ENCODE measurements at regions not wholly inside any gene's neighbourhood (a gene's known extent, or its start where the extent isn't known, plus 50 kb on each side); places are given as distances from the start of the nearest gene placed in this dataset.

DNA sequence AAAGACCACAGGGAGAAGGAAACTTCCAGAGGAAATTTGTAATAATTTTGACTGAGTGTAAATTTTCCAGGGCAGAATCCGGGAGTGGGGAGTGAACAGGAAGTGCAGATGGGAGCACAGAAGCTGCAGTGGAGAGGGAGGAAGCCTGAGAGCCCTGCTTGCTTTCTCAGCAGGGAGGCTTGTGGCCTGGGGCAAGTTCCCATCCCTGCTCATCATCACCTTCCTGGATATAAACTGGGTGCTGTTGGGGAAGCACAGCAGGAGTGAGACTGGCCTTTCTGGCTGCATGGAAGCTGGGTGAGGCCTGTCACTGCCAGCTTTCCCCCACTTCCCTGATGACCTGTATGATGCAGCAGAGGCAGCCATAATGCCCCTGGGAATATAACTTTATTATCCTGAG, 532.9 kb downstream of the SLITRK6 start:
- no peak overlapping the region for H3K9ac ChIP-seq (ENCODE audit: low read depth, low read length, poor library complexity, severe bottlenecking)
- H3F3A ChIP-seq (ENCODE audit: low read depth) = no peaks in the 10 kb centered on the region
- H3K36me3 ChIP-seq (ENCODE audit: insufficient read depth, low read length) = no peaks in the 10 kb centered on the region
- H3K4me2 ChIP-seq (ENCODE audit: low read depth, low read length, poor library complexity, severe bottlenecking) = no peak overlapping the region
- no peaks in the 10 kb centered on the region for H3K9me3 ChIP-seq (ENCODE audit: insufficient read depth, low read depth, low read length)
- 0 out of 2 replicates have a peak overlapping the region, but pooled peaks have one; percentile 8 for H2AFZ ChIP-seq (ENCODE audit: low read length)
- H3K9me2 ChIP-seq (replicated peaks; ENCODE audit: low read depth, low read length) = no peaks in the 10 kb centered on the region
- H3K79me2 ChIP-seq (ENCODE audit: insufficient read depth, low read length) = no peaks in the 10 kb centered on the region
- TF ChIP-seq, protein P1, sequence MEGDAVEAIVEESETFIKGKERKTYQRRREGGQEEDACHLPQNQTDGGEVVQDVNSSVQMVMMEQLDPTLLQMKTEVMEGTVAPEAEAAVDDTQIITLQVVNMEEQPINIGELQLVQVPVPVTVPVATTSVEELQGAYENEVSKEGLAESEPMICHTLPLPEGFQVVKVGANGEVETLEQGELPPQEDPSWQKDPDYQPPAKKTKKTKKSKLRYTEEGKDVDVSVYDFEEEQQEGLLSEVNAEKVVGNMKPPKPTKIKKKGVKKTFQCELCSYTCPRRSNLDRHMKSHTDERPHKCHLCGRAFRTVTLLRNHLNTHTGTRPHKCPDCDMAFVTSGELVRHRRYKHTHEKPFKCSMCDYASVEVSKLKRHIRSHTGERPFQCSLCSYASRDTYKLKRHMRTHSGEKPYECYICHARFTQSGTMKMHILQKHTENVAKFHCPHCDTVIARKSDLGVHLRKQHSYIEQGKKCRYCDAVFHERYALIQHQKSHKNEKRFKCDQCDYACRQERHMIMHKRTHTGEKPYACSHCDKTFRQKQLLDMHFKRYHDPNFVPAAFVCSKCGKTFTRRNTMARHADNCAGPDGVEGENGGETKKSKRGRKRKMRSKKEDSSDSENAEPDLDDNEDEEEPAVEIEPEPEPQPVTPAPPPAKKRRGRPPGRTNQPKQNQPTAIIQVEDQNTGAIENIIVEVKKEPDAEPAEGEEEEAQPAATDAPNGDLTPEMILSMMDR (conservative IDR thresholded peaks at IDR 0.05; ENCODE audit: low read length) = no peak
- no peak for TF ChIP-seq EZH2phosphoT487 (IDR thresholded peaks at IDR 0.05; ENCODE audit: borderline replicate concordance)
- H4K20me1 ChIP-seq (ENCODE audit: insufficient read depth, low read length, poor library complexity, severe bottlenecking) = no peaks in the 10 kb centered on the region
- no peak overlapping the region for H3K4me3 ChIP-seq (ENCODE audit: low read length, poor library complexity, severe bottlenecking)
- no peaks in the 10 kb centered on the region for H3K4me1 ChIP-seq (ENCODE audit: insufficient read depth, low read length, poor library complexity, severe bottlenecking)
- no peaks in the 10 kb centered on the region for H3K27me3 ChIP-seq (ENCODE audit: insufficient read depth, low read length, poor library complexity, severe bottlenecking)

GRCh38 chr13:85265296-85265695, 533.9 kb downstream of the SLITRK6 start:
- H3K4me3 ChIP-seq (ENCODE audit: low read length, poor library complexity, severe bottlenecking) = no peak overlapping the region
- H3K9ac ChIP-seq (ENCODE audit: low read depth, low read length, poor library complexity, severe bottlenecking) = no peak overlapping the region
- H3K9me3 ChIP-seq (ENCODE audit: insufficient read depth, low read depth, low read length) = no peaks in the 10 kb centered on the region
- H3K36me3 ChIP-seq (ENCODE audit: insufficient read depth, low read length) = no peaks in the 10 kb centered on the region
- no peak overlapping the region for H3K4me2 ChIP-seq (ENCODE audit: low read depth, low read length, poor library complexity, severe bottlenecking)
- TF ChIP-seq, protein P1 (conservative IDR thresholded peaks at IDR 0.05; ENCODE audit: low read length) = no peak
- no peak for TF ChIP-seq EZH2phosphoT487 (IDR thresholded peaks at IDR 0.05; ENCODE audit: borderline replicate concordance)
- no peak overlapping the region for H2AFZ ChIP-seq (ENCODE audit: low read length)
- H3K9me2 ChIP-seq (replicated peaks; ENCODE audit: low read depth, low read length) = no peaks in the 10 kb centered on the region
- H3K79me2 ChIP-seq (ENCODE audit: insufficient read depth, low read length) = no peaks in the 10 kb centered on the region
- H4K20me1 ChIP-seq (ENCODE audit: insufficient read depth, low read length, poor library complexity, severe bottlenecking) = no peaks in the 10 kb centered on the region
- H3F3A ChIP-seq (ENCODE audit: low read depth) = no peaks in the 10 kb centered on the region
- no peaks in the 10 kb centered on the region for H3K4me1 ChIP-seq (ENCODE audit: insufficient read depth, low read length, poor library complexity, severe bottlenecking)
- H3K27me3 ChIP-seq (ENCODE audit: insufficient read depth, low read length, poor library complexity, severe bottlenecking) = no peaks in the 10 kb centered on the region

- H4K20me1 ChIP-seq (ENCODE audit: insufficient read depth, low read length, poor library complexity, severe bottlenecking) = no peaks in the 10 kb centered on the region
- no peak overlapping the region for H3K9ac ChIP-seq (ENCODE audit: low read depth, low read length, poor library complexity, severe bottlenecking)
- H3K4me1 ChIP-seq (ENCODE audit: insufficient read depth, low read length, poor library complexity, severe bottlenecking) = no peaks in the 10 kb centered on the region
- no peak overlapping the region for H3K4me2 ChIP-seq (ENCODE audit: low read depth, low read length, poor library complexity, severe bottlenecking)
- no peaks in the 10 kb centered on the region for H3K9me2 ChIP-seq (replicated peaks; ENCODE audit: low read depth, low read length)
- H3K4me3 ChIP-seq (ENCODE audit: low read length, poor library complexity, severe bottlenecking) = no peak overlapping the region
- TF ChIP-seq EZH2phosphoT487 (IDR thresholded peaks at IDR 0.05; ENCODE audit: borderline replicate concordance) = no peak
- no peaks in the 10 kb centered on the region for H3K36me3 ChIP-seq (ENCODE audit: insufficient read depth, low read length)
- no peaks in the 10 kb centered on the region for H3K27me3 ChIP-seq (ENCODE audit: insufficient read depth, low read length, poor library complexity, severe bottlenecking)
- H2AFZ ChIP-seq (ENCODE audit: low read length) = no peak overlapping the region
- H3K9me3 ChIP-seq (ENCODE audit: insufficient read depth, low read depth, low read length) = no peaks in the 10 kb centered on the region
- no peaks in the 10 kb centered on the region for H3K79me2 ChIP-seq (ENCODE audit: insufficient read depth, low read length)
- no peaks in the 10 kb centered on the region for H3F3A ChIP-seq (ENCODE audit: low read depth)
Observed at GRCh38 chr13:85262499-85262898, 536.7 kb downstream of the SLITRK6 start.

DNA sequence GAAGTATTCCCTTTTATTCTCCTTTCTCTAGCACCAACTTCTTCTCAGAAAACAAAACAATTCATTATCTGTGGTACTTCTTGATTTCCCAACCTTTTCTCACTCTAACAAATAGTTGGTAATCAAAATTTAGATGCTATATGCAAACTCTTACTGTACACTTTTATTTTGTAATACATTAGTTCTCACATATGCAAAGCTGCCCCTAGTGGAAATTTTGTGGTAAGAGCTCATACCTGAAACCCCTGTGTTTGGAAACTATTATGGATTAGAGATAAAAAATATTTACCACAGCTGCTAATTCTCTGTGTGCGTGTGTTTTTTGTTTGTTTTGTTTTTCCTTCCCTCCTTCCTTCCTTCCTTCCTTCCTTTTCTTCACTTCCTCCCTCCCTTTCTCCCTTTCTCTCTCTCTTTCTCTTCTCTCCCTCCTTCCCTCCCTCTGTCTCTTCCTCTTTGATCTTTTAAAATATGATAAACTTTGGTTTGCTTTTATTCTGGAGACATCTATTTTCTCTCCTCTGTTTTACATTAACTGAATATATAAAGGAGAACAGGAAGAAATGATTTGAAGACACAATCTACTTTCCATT, 537.4 kb downstream of the SLITRK6 start:
- no peak overlapping the region for H2AFZ ChIP-seq (ENCODE audit: low read length)
- H3K4me2 ChIP-seq (ENCODE audit: low read depth, low read length, poor library complexity, severe bottlenecking) = no peak overlapping the region
- no peaks in the 10 kb centered on the region for H3K9me3 ChIP-seq (ENCODE audit: insufficient read depth, low read depth, low read length)

More for the DNA sequence above, 537.4 kb downstream of the SLITRK6 start:
- Histone ChIP-seq H3K79me2 (ENCODE audit: insufficient read depth, low read length) (no peaks in the 10 kb centered on the region), H3K9me2 (replicated peaks; ENCODE audit: low read depth, low read length) (no peaks in the 10 kb centered on the region), H3F3A (ENCODE audit: low read depth) (no peaks in the 10 kb centered on the region), H3K4me1 (ENCODE audit: insufficient read depth, low read length, poor library complexity, severe bottlenecking) (no peaks in the 10 kb centered on the region), H3K36me3 (ENCODE audit: insufficient read depth, low read length) (no peaks in the 10 kb centered on the region), H3K27me3 (ENCODE audit: insufficient read depth, low read length, poor library complexity, severe bottlenecking) (no peaks in the 10 kb centered on the region), H4K20me1 (ENCODE audit: insufficient read depth, low read length, poor library complexity, severe bottlenecking) (no peaks in the 10 kb centered on the region), H3K4me3 (ENCODE audit: low read length, poor library complexity, severe bottlenecking) (no peak overlapping the region), H3K9ac (ENCODE audit: low read depth, low read length, poor library complexity, severe bottlenecking) (no peak overlapping the region)
- no peak for TF ChIP-seq EZH2phosphoT487 (IDR thresholded peaks at IDR 0.05; ENCODE audit: borderline replicate concordance)
- TF ChIP-seq, protein P1 (conservative IDR thresholded peaks at IDR 0.05; ENCODE audit: low read length) = peak; percentile 81
